Astrocyte (in vitro differentiated cells and primary cell): ENCODE measurements at regions not wholly inside any gene's neighbourhood (a gene's known extent, or its start where the extent isn't known, plus 50 kb on each side); places are given as distances from the start of the nearest gene placed in this dataset.

Experiments
- DNase-seq: peaks from one replicate; pipeline ENCODE4 v3.0.0-alpha.2; 2010; ENCODE audit warnings: low read depth
- FAIRE-seq: peaks from 2 replicates; lab custom pipeline; 2011; peaks lifted over from hg19 to GRCh38; lab: Jason Lieb, UNC
- H2AFZ ChIP-seq: 2 replicates; pipeline ENCODE4 v1.6.0; 2012; ENCODE audit warnings: low read depth, low read length, inconsistent platforms
- H3K27ac ChIP-seq: 2 replicates; pipeline ENCODE4 v1.5.1; 2011; ENCODE audit warnings: low read depth, low read length, inconsistent platforms
- H3K27me3 ChIP-seq: 2 replicates; pipeline ENCODE4 v1.6.0; 2011; ENCODE audit warnings: low read length, inconsistent platforms; ENCODE audit not compliant: insufficient read depth
- H3K36me3 ChIP-seq: 2 replicates; pipeline ENCODE4 v1.5.1; 2011; ENCODE audit warnings: low read length, inconsistent platforms; ENCODE audit not compliant: insufficient read depth
- H3K4me1 ChIP-seq: 2 replicates; pipeline ENCODE4 v1.5.1; 2011; ENCODE audit warnings: low read length, inconsistent platforms; ENCODE audit not compliant: insufficient read depth
- H3K4me2 ChIP-seq: 2 replicates; pipeline ENCODE4 v1.6.0; 2012; ENCODE audit warnings: low read length, inconsistent platforms
- H3K4me3 ChIP-seq: 2 replicates; pipeline ENCODE4 v1.5.1; 2011; ENCODE audit warnings: low read depth, mild to moderate bottlenecking, low read length, inconsistent platforms; ENCODE audit not compliant: insufficient read depth
- H3K79me2 ChIP-seq: 2 replicates; pipeline ENCODE4 v1.6.0; 2012; ENCODE audit warnings: mild to moderate bottlenecking, low read length, inconsistent platforms; ENCODE audit not compliant: insufficient read depth
- H3K9ac ChIP-seq: 2 replicates; pipeline ENCODE4 v1.6.0; 2012; ENCODE audit warnings: mild to moderate bottlenecking, low read length, inconsistent platforms
- H3K9me3 ChIP-seq: 2 replicates; pipeline ENCODE4 v1.5.1; 2012; ENCODE audit warnings: low read depth, mild to moderate bottlenecking, low read length, inconsistent platforms; ENCODE audit not compliant: insufficient read depth
- H4K20me1 ChIP-seq: 2 replicates; pipeline ENCODE4 v1.6.0; 2012; ENCODE audit warnings: low read length, inconsistent platforms; ENCODE audit not compliant: insufficient read depth
- H3K27ac Mint-ChIP-seq: one replicate; pipeline ENCODE4 v1.8.0; 2021; ENCODE audit warnings: mild to moderate bottlenecking, mixed read lengths; ENCODE audit not compliant: unreplicated experiment
- H3K27me3 Mint-ChIP-seq: one replicate; pipeline ENCODE4 v1.8.0; 2021; ENCODE audit warnings: low read depth, mixed read lengths; ENCODE audit not compliant: unreplicated experiment
- H3K36me3 Mint-ChIP-seq: one replicate; pipeline ENCODE4 v1.8.0; 2021; ENCODE audit warnings: low read depth, mixed read lengths; ENCODE audit not compliant: unreplicated experiment
- H3K4me1 Mint-ChIP-seq: one replicate; pipeline ENCODE4 v1.8.0; 2021; ENCODE audit warnings: low read depth, mixed read lengths; ENCODE audit not compliant: unreplicated experiment
- H3K4me3 Mint-ChIP-seq: one replicate; pipeline ENCODE4 v1.8.0; 2021; ENCODE audit warnings: mild to moderate bottlenecking, moderate library complexity, mixed read lengths; ENCODE audit not compliant: unreplicated experiment
- H3K9me3 Mint-ChIP-seq: one replicate; pipeline ENCODE4 v1.8.0; 2021; ENCODE audit warnings: mild to moderate bottlenecking, mixed read lengths; ENCODE audit not compliant: unreplicated experiment
- CTCF ChIP-seq: IDR thresholded peaks from 2 replicates; pipeline ENCODE4 v1.5.1; 2011; ENCODE audit warnings: low read depth, mild to moderate bottlenecking, inconsistent platforms, low read length, moderate library complexity; ENCODE audit not compliant: insufficient read depth
- EZH2 ChIP-seq: IDR thresholded peaks from 2 replicates; pipeline ENCODE4 v1.6.1; 2012; ENCODE audit warnings: mild to moderate bottlenecking, low read length, inconsistent platforms; ENCODE audit not compliant: insufficient read depth

- no peaks in the 10 kb centered on the region for H3K27me3 ChIP-seq
- H3K9ac ChIP-seq = no peak overlapping the region
- peaks cover 8% of the 10 kb centered on the region for H3K9me3 Mint-ChIP-seq
- H2AFZ ChIP-seq = no peak overlapping the region
- FAIRE-seq (no peak), DNase-seq (no peak)
- no peak overlapping the region for H3K4me3 ChIP-seq
- H3K4me2 ChIP-seq = no peak overlapping the region
- H3K36me3 ChIP-seq = no peaks in the 10 kb centered on the region
- no peaks in the 10 kb centered on the region for H3K4me1 ChIP-seq
- H3K4me3 Mint-ChIP-seq = no peak overlapping the region
- H3K36me3 Mint-ChIP-seq = peaks cover 5% of the 10 kb centered on the region
- TF ChIP-seq EZH2 = no peak
- no peak for TF ChIP-seq CTCF
- peaks cover 3% of the 10 kb centered on the region for H3K9me3 ChIP-seq
- H3K27ac ChIP-seq = no peak overlapping the region
- H3K27me3 Mint-ChIP-seq = peaks cover 22% of the 10 kb centered on the region
- H4K20me1 ChIP-seq = no peaks in the 10 kb centered on the region
- H3K27ac Mint-ChIP-seq = no peak overlapping the region
- no peaks in the 10 kb centered on the region for H3K79me2 ChIP-seq
- peaks cover 15% of the 10 kb centered on the region for H3K4me1 Mint-ChIP-seq
Measured at GRCh38 chr22:48721395-48721669, 1106.3 kb downstream of the BRD1 start.

- no peak overlapping the region for H3K4me2 ChIP-seq
- H3K4me1 Mint-ChIP-seq = peaks cover 15% of the 10 kb centered on the region
- no peak for FAIRE-seq
- H3K9me3 ChIP-seq = peaks cover 3% of the 10 kb centered on the region
- no peaks in the 10 kb centered on the region for H3K27me3 ChIP-seq
- peaks cover 22% of the 10 kb centered on the region for H3K27me3 Mint-ChIP-seq
- H3K9me3 Mint-ChIP-seq = peaks cover 9% of the 10 kb centered on the region
- H3K4me1 ChIP-seq = no peaks in the 10 kb centered on the region
- TF ChIP-seq EZH2 = no peak
- H3K36me3 Mint-ChIP-seq = peaks cover 6% of the 10 kb centered on the region
- no peak overlapping the region for H3K27ac ChIP-seq
- H4K20me1 ChIP-seq = no peaks in the 10 kb centered on the region
- no peaks in the 10 kb centered on the region for H3K79me2 ChIP-seq
- DNase-seq = no peak
- no peak overlapping the region for H2AFZ ChIP-seq
- no peaks in the 10 kb centered on the region for H3K36me3 ChIP-seq
- no peak overlapping the region for H3K27ac Mint-ChIP-seq
- H3K9ac ChIP-seq = no peak overlapping the region
- no peak overlapping the region for H3K4me3 ChIP-seq
- no peak overlapping the region for H3K4me3 Mint-ChIP-seq
Measured at GRCh38 chr22:48720662-48721394, 1106.8 kb downstream of the BRD1 start.

GRCh38 chr22:48719978-48720661 is 1107.6 kb downstream of the BRD1 start:
- Mint-ChIP-seq H3K36me3 (peaks cover 9% of the 10 kb centered on the region), H3K4me3 (no peak overlapping the region), H3K4me1 (peaks cover 15% of the 10 kb centered on the region), H3K27me3 (peaks cover 22% of the 10 kb centered on the region), H3K9me3 (peaks cover 10% of the 10 kb centered on the region), H3K27ac (no peak overlapping the region)
- H3K9ac ChIP-seq = no peak overlapping the region
- H3K9me3 ChIP-seq = peaks cover 3% of the 10 kb centered on the region
- no peaks in the 10 kb centered on the region for H3K79me2 ChIP-seq
- no peaks in the 10 kb centered on the region for H4K20me1 ChIP-seq
- no peak overlapping the region for H2AFZ ChIP-seq
- no peaks in the 10 kb centered on the region for H3K4me1 ChIP-seq
- TF ChIP-seq EZH2 = no peak
- no peaks in the 10 kb centered on the region for H3K36me3 ChIP-seq
- H3K27me3 ChIP-seq = no peaks in the 10 kb centered on the region
- DNase-seq (no peak), FAIRE-seq (no peak)
- no peak overlapping the region for H3K27ac ChIP-seq
- H3K4me2 ChIP-seq = no peak overlapping the region
- H3K4me3 ChIP-seq = no peak overlapping the region
